ENCODE measurements at regions not wholly inside any gene's neighbourhood (a gene's known extent, or its start where the extent isn't known, plus 50 kb on each side); places are given as distances from the start of the nearest gene placed in this dataset.

DNA sequence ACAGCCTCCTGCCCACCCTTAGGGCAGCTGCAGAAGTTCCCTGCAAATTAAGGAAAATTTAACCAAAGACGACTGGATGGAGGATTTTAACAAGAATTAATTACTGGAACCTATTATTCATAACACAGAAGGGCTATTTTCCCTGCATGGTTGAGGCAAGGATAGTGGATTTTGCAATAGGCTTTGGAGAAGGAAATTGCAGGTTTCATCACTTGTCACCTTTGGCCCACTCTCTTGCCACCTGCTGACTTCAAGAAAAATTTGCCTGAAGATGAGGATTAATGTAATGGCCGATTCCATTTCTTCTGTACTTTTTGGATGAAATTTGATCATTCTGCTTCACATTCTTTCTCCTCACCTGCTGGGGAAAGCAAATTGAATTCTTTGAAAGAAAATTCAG, 261.7 kb downstream of the FGF9 start:
- Mint-ChIP-seq H3K27ac (no peak overlapping the region), H3K4me3 (no peak overlapping the region), H3K4me1 (peaks cover 21% of the 10 kb centered on the region), H3K27me3 (ENCODE audit: insufficient read depth, low read depth, poor library complexity) (peaks cover 8% of the 10 kb centered on the region), H3K9me3 (peaks cover 3% of the 10 kb centered on the region; the same call in 1 of the 3 replicates), H3K36me3 (ENCODE audit: low read depth) (no peaks in the 10 kb centered on the region)
- no peak overlapping the region for H3K4me2 ChIP-seq
- no peak for DNase-seq (ENCODE audit: low spot score)
- no peak for ATAC-seq
- H3K9me2 ChIP-seq (ENCODE audit: insufficient read depth): peaks cover 22% of the 10 kb centered on the region; the same call in 1 of the 2 replicates
- no peaks in the 10 kb centered on the region for H3F3A ChIP-seq (replicated peaks; ENCODE audit: low read depth)
- no peak overlapping the region for H3K4me3 ChIP-seq
- no peaks in the 10 kb centered on the region for H3K27me3 ChIP-seq (ENCODE audit: insufficient read depth)
- peaks cover 14% of the 10 kb centered on the region for H3K4me1 ChIP-seq (ENCODE audit: insufficient read depth)
- no peak overlapping the region for H2AFZ ChIP-seq
- H3K36me3 ChIP-seq (ENCODE audit: insufficient read depth): no peaks in the 10 kb centered on the region
- no peak overlapping the region for H3K27ac ChIP-seq (ENCODE audit: low read depth)
- H3K79me2 ChIP-seq (replicated peaks; ENCODE audit: insufficient read depth): no peaks in the 10 kb centered on the region
- TF ChIP-seq POLR2AphosphoS5 (IDR thresholded peaks at IDR 0.05; ENCODE audit: low read depth) (no peak), JUNB (IDR thresholded peaks at IDR 0.05; ENCODE audit: unreplicated experiment) (no peak), EZH2phosphoT487 (IDR thresholded peaks at IDR 0.05; ENCODE audit: unreplicated experiment) (no peak), EZH2 (IDR thresholded peaks at IDR 0.05; ENCODE audit: low read depth, unreplicated experiment) (no peak), NANOG (IDR thresholded peaks at IDR 0.05; ENCODE audit: borderline replicate concordance) (no peak), ZNF331 (CRISPR knock-in tag; IDR thresholded peaks at IDR 0.05; ENCODE audit: low read depth) (no peak), ZNF462 (CRISPR knock-in tag; IDR thresholded peaks at IDR 0.05) (no peak), ZNF114 (CRISPR knock-in tag; IDR thresholded peaks at IDR 0.05) (no peak), CREB1 (CRISPR knock-in tag; IDR thresholded peaks at IDR 0.05; ENCODE audit: low read depth) (no peak), STAT1 (IDR thresholded peaks at IDR 0.05; ENCODE audit: unreplicated experiment) (no peak)
- TF ChIP-seq, protein P1, sequence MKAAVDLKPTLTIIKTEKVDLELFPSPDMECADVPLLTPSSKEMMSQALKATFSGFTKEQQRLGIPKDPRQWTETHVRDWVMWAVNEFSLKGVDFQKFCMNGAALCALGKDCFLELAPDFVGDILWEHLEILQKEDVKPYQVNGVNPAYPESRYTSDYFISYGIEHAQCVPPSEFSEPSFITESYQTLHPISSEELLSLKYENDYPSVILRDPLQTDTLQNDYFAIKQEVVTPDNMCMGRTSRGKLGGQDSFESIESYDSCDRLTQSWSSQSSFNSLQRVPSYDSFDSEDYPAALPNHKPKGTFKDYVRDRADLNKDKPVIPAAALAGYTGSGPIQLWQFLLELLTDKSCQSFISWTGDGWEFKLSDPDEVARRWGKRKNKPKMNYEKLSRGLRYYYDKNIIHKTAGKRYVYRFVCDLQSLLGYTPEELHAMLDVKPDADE (IDR thresholded peaks at IDR 0.05): no peak
- TF ChIP-seq, protein P2, sequence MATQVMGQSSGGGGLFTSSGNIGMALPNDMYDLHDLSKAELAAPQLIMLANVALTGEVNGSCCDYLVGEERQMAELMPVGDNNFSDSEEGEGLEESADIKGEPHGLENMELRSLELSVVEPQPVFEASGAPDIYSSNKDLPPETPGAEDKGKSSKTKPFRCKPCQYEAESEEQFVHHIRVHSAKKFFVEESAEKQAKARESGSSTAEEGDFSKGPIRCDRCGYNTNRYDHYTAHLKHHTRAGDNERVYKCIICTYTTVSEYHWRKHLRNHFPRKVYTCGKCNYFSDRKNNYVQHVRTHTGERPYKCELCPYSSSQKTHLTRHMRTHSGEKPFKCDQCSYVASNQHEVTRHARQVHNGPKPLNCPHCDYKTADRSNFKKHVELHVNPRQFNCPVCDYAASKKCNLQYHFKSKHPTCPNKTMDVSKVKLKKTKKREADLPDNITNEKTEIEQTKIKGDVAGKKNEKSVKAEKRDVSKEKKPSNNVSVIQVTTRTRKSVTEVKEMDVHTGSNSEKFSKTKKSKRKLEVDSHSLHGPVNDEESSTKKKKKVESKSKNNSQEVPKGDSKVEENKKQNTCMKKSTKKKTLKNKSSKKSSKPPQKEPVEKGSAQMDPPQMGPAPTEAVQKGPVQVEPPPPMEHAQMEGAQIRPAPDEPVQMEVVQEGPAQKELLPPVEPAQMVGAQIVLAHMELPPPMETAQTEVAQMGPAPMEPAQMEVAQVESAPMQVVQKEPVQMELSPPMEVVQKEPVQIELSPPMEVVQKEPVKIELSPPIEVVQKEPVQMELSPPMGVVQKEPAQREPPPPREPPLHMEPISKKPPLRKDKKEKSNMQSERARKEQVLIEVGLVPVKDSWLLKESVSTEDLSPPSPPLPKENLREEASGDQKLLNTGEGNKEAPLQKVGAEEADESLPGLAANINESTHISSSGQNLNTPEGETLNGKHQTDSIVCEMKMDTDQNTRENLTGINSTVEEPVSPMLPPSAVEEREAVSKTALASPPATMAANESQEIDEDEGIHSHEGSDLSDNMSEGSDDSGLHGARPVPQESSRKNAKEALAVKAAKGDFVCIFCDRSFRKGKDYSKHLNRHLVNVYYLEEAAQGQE (IDR thresholded peaks at IDR 0.05; ENCODE audit: unreplicated experiment): no peak
- TF ChIP-seq, protein P3, sequence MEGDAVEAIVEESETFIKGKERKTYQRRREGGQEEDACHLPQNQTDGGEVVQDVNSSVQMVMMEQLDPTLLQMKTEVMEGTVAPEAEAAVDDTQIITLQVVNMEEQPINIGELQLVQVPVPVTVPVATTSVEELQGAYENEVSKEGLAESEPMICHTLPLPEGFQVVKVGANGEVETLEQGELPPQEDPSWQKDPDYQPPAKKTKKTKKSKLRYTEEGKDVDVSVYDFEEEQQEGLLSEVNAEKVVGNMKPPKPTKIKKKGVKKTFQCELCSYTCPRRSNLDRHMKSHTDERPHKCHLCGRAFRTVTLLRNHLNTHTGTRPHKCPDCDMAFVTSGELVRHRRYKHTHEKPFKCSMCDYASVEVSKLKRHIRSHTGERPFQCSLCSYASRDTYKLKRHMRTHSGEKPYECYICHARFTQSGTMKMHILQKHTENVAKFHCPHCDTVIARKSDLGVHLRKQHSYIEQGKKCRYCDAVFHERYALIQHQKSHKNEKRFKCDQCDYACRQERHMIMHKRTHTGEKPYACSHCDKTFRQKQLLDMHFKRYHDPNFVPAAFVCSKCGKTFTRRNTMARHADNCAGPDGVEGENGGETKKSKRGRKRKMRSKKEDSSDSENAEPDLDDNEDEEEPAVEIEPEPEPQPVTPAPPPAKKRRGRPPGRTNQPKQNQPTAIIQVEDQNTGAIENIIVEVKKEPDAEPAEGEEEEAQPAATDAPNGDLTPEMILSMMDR (conservative IDR thresholded peaks at IDR 0.05; ENCODE audit: low read depth in 2 of 2): no peak
- no peaks in the 10 kb centered on the region for H4K20me1 ChIP-seq (replicated peaks; ENCODE audit: insufficient read depth)

Data from GM23338 (cell line).